K562 (cell line): ENCODE measurements at regions not wholly inside any gene's neighbourhood (a gene's known extent, or its start where the extent isn't known, plus 50 kb on each side); places are given as distances from the start of the nearest gene placed in this dataset.

Experiments used
- ATAC-seq: fragments of 200-7000 bp; cut with Tn5 transposase; 3 replicates; pipeline ENCODE4 v1.9.1; 2020; ENCODE audit warnings: moderate library complexity
- BruUV-seq: library from RNA; stranded (reverse); fragments of 400-500 nt; replicated peaks from 2 replicates; lab custom pipeline; 2021; lab: Mats Ljungman, UMichigan
- CTCF ChIA-PET: fragments of 300-600 bp; formaldehyde crosslinking; extraction: SDS; loops from one replicate; lab custom pipeline; 2021; ENCODE audit warnings: low intra/inter-chr PET ratio; lab: Yijun Ruan, JAX
- POLR2A ChIA-PET: fragments of 300-600, 350-650 bp; sonication (Branson Sonifier 250); formaldehyde crosslinking; extraction: SDS; loops from one replicate; lab custom pipeline; 2021; ENCODE audit warnings: antibody characterized with exemption, inconsistent platforms; lab: Yijun Ruan, JAX
- DNase-seq, 4 experiments: peaks; one replicate each; pipeline versions ENCODE4 v3.0.0 to v3.0.0-alpha.2; 2011 to 2018; ENCODE audit warnings: low spot score in 3 of 4, mixed read lengths in 3 of 4; ENCODE audit errors: extremely low read depth in 1 of 4
- FAIRE-seq: peaks from 2 replicates; lab custom pipeline; 2011; peaks lifted over from hg19 to GRCh38; lab: Jason Lieb, UNC
- H2AFZ ChIP-seq: 2 replicates; pipeline ENCODE4 v1.6.0; 2011; ENCODE audit warnings: low read depth, low read length, control low read depth, inconsistent platforms
- H3K27ac ChIP-seq: fragments of 200-600 bp; 3 replicates; pipeline ENCODE4 v1.8.0; 2011; ENCODE audit warnings: low read depth, mild to moderate bottlenecking, control low read depth, inconsistent platforms, low read length, moderate library complexity, mixed read lengths; ENCODE audit errors: extremely low read depth
- H3K27me3 ChIP-seq, 2 experiments: fragments of 300-600 bp in 1 of 2; 2 replicates in 1 of 2; 3 replicates in 1 of 2; pipeline versions ENCODE4 v1.6.0 to v1.8.0; 2011; ENCODE audit warnings: inconsistent platforms in 2 of 2, low read length in 2 of 2, mild to moderate bottlenecking in 1 of 2, mixed read lengths in 1 of 2, moderate library complexity in 1 of 2; ENCODE audit not compliant: control insufficient read depth in 2 of 2, insufficient read depth in 2 of 2
- H3K36me3 ChIP-seq: fragments of 300-600 bp; 3 replicates; pipeline ENCODE4 v1.8.0; 2011; ENCODE audit warnings: mild to moderate bottlenecking, low read length, inconsistent platforms; ENCODE audit not compliant: control insufficient read depth, insufficient read depth
- H3K4me1 ChIP-seq, 2 experiments: fragments of 200-600 bp in 1 of 2; replicated peaks in 1 of 2; 2 replicates in 1 of 2; 3 replicates in 1 of 2; pipeline versions ENCODE4 v1.5.1 to v1.8.0; 2011; ENCODE audit warnings: inconsistent platforms in 2 of 2, low read length in 2 of 2, mild to moderate bottlenecking in 1 of 2, mixed read lengths in 1 of 2, moderate library complexity in 1 of 2; ENCODE audit not compliant: control insufficient read depth in 2 of 2, insufficient read depth in 2 of 2
- H3K4me2 ChIP-seq: 2 replicates; pipeline ENCODE4 v1.6.1; 2011; ENCODE audit warnings: low read length, control low read depth, inconsistent platforms, mixed read lengths; ENCODE audit not compliant: insufficient read depth
- H3K4me3 ChIP-seq: fragments of 200-600 bp; sonication (generic), shearing (Covaris generic); 2 replicates; pipeline ENCODE4 v1.5.1; 2016; ENCODE audit warnings: control low read depth, inconsistent platforms
- H3K79me2 ChIP-seq: fragments of 200-600 bp; 3 replicates; pipeline ENCODE4 v1.8.0; 2011; ENCODE audit warnings: low read length, inconsistent platforms; ENCODE audit not compliant: control insufficient read depth, insufficient read depth
- H3K9ac ChIP-seq, 2 experiments: 2 replicates each; pipeline versions ENCODE4 v1.6.0 to v1.6.1; 2011; ENCODE audit warnings: low read depth in 2 of 2, low read length in 2 of 2, control low read depth in 1 of 2, inconsistent platforms in 1 of 2, mild to moderate bottlenecking in 1 of 2, mixed read lengths in 1 of 2; ENCODE audit not compliant: insufficient read depth in 1 of 2
- H3K9me1 ChIP-seq: one replicate; pipeline ENCODE4 v1.6.0; 2011; ENCODE audit warnings: inconsistent platforms, mild to moderate bottlenecking, low read length, moderate library complexity; ENCODE audit not compliant: control insufficient read depth, insufficient read depth
- H3K9me3 ChIP-seq: replicated peaks from 2 replicates; pipeline ENCODE4 v1.5.1; 2011; ENCODE audit warnings: low read depth, low read length, inconsistent platforms; ENCODE audit not compliant: control insufficient read depth, insufficient read depth
- H4K20me1 ChIP-seq: replicated peaks from 2 replicates; pipeline ENCODE4 v1.6.1; 2011; ENCODE audit warnings: low read length, inconsistent platforms, mixed read lengths; ENCODE audit not compliant: control insufficient read depth, insufficient read depth
- ARID3A ChIP-seq: IDR thresholded peaks from 2 replicates; pipeline ENCODE4 v1.6.1; 2012; ENCODE audit warnings: low read depth, low read length, improper control_type of control experiment, borderline replicate concordance
- CBX2 ChIP-seq: fragments of 200-600 bp; sonication (generic); IDR thresholded peaks from one replicate; pipeline ENCODE4 v1.6.1; 2012; ENCODE audit warnings: mild to moderate bottlenecking, low read length, inconsistent platforms; ENCODE audit not compliant: insufficient read depth, poor library complexity, severe bottlenecking
- CHCHD3 ChIP-seq: fragments of 250-450 bp; sonication (Bioruptor Pico); IDR thresholded peaks from 2 replicates; pipeline ENCODE4 v2.1.2; 2022; ENCODE audit warnings: mild to moderate bottlenecking
- CXXC5 ChIP-seq: fragments of 250-450 bp; sonication (Bioruptor Pico); IDR thresholded peaks from 2 replicates; pipeline ENCODE4 v1.8.0; 2022; ENCODE audit warnings: inconsistent platforms, mild to moderate bottlenecking, moderate library complexity
- ETS2 ChIP-seq: IDR thresholded peaks from 2 replicates; pipeline ENCODE4 v1.6.1; 2016; ENCODE audit warnings: borderline replicate concordance, missing genetic modification characterization, mild to moderate bottlenecking, moderate library complexity, missing compliant biosample characterization; ENCODE audit not compliant: poor library complexity, severe bottlenecking
- GTF2A2 ChIP-seq: IDR thresholded peaks from 2 replicates; pipeline ENCODE4 v1.6.1; 2016; ENCODE audit warnings: mild to moderate bottlenecking, missing genetic modification characterization, missing compliant biosample characterization
- GTF3C2 ChIP-seq: IDR thresholded peaks from 3 replicates; pipeline ENCODE4 v1.6.1; 2011; ENCODE audit warnings: borderline replicate concordance, mild to moderate bottlenecking, moderate library complexity; ENCODE audit not compliant: insufficient read length; ENCODE audit errors: extremely low read depth
- HDAC6 ChIP-seq: IDR thresholded peaks from 2 replicates; pipeline ENCODE4 v1.6.1; 2012; ENCODE audit warnings: low read depth, mild to moderate bottlenecking, control low read depth, inconsistent platforms, low read length, moderate library complexity
- HNRNPLL ChIP-seq: fragments of 200-400 bp; formaldehyde crosslinking; IDR thresholded peaks from 2 replicates; pipeline ENCODE4 v1.6.1; 2017; ENCODE audit warnings: low read length, low read depth, mild to moderate bottlenecking; ENCODE audit not compliant: poor library complexity, severe bottlenecking
- KHSRP ChIP-seq: fragments of 450-650 bp; IDR thresholded peaks from 2 replicates; pipeline ENCODE4 v1.6.1; 2017
- RHOXF2B ChIP-seq: fragments of 250-450 bp; sonication (Bioruptor Pico); conservative IDR thresholded peaks from 2 replicates; pipeline ENCODE4 v1.5.1; 2021
- ZBTB17 ChIP-seq: fragments of 450-650 bp; formaldehyde crosslinking; IDR thresholded peaks from 2 replicates; pipeline ENCODE4 v1.4.0; 2020; ENCODE audit warnings: mild to moderate bottlenecking
- ZFX ChIP-seq: sonication (generic); formaldehyde crosslinking; IDR thresholded peaks from 2 replicates; pipeline ENCODE4 v1.8.0; 2022; ENCODE audit warnings: mild to moderate bottlenecking, missing genetic modification reagents, moderate library complexity
- ZNF354B ChIP-seq: fragments of 250-450 bp; sonication (Bioruptor Pico); IDR thresholded peaks from 2 replicates; pipeline ENCODE4 v1.4.0; 2020
- ZNF76 ChIP-seq: fragments of 250-450 bp; sonication (Bioruptor Pico); IDR thresholded peaks from 2 replicates; pipeline ENCODE4 v1.4.0; 2020; ENCODE audit warnings: mild to moderate bottlenecking, moderate library complexity, borderline replicate concordance
- WGBS: fragments of 100-300 bp; shearing (Covaris generic); methylation state at CpG from one replicate; pipeline ENCODE4 v1.1.6; 2016; ENCODE audit warnings: low coverage, mixed read lengths; ENCODE audit not compliant: insufficient coverage; ENCODE audit errors: missing lambda C conversion rate; 5-methylcytosine and 5-hydroxymethylcytosine counted together
- in situ Hi-C: fragments of 300-500 bp; cut with MboI; formaldehyde crosslinking; loops from 4 replicates; pipeline ENCODE4 v1.15.0; 2018; ENCODE audit warnings: inconsistent platforms, mixed read lengths
- intact Hi-C: fragments of 100-400 bp; cut with micrococcal nuclease; formaldehyde crosslinking; loops from 2 replicates; pipeline ENCODE4 v1.14.2; 2022

- no peaks in the 10 kb centered on the region for H3K9me3 ChIP-seq
- in situ Hi-C loops (no loop called here), intact Hi-C loops (no loop called here)
- CTCF ChIA-PET: no interaction called here
- ATAC-seq (no peak), FAIRE-seq (no peak), DNase-seq (no peak)
- no peaks in the 10 kb centered on the region for H3K9me1 ChIP-seq
- POLR2A ChIA-PET: no interaction called here
- TF ChIP-seq CHCHD3 (no peak), ZFX (no peak), HNRNPLL (no peak), ZBTB17 (CRISPR knock-in tag) (no peak), HDAC6 (no peak), CXXC5 (CRISPR knock-in tag) (no peak), GTF3C2 (no peak), GTF2A2 (tag) (no peak), RHOXF2B (no peak), KHSRP (no peak), CBX2 (no peak), ETS2 (tag) (no peak), ZNF354B (CRISPR knock-in tag) (no peak), ZNF76 (CRISPR knock-in tag) (no peak), ARID3A (no peak)
- H3K4me2 ChIP-seq: no peak overlapping the region
- no peaks in the 10 kb centered on the region for H3K36me3 ChIP-seq
- no peak overlapping the region for H2AFZ ChIP-seq
- H3K9ac ChIP-seq: no peak overlapping the region
- BruUV-seq: no TSS peak
- H3K79me2 ChIP-seq: no peaks in the 10 kb centered on the region
- no peaks in the 10 kb centered on the region for H3K4me1 ChIP-seq
- H3K27ac ChIP-seq: no peak overlapping the region
- no peaks in the 10 kb centered on the region for H3K27me3 ChIP-seq
- H3K4me3 ChIP-seq: no peak overlapping the region
- WGBS: 0% methylated on average over 2 of the region's 2 CpGs
- no peaks in the 10 kb centered on the region for H4K20me1 ChIP-seq
These were observed 63.6 kb upstream of the CPO start for GRCh38 chr2:206875701-206876100.
